GM23248 (cell line): ENCODE measurements at regions not wholly inside any gene's neighbourhood (a gene's known extent, or its start where the extent isn't known, plus 50 kb on each side); places are given as distances from the start of the nearest gene placed in this dataset.

ENCODE experiments used
- EZH2 ChIP-seq: fragments of 200-600 bp; sonication (generic); IDR thresholded peaks from 2 replicates; pipeline ENCODE4 v1.6.1; 2018; ENCODE audit warnings: antibody characterized with exemption, mild to moderate bottlenecking; ENCODE audit not compliant: insufficient read depth, poor library complexity, severe bottlenecking
- EZH2phosphoT487 ChIP-seq: fragments of 200-600 bp; sonication (generic); IDR thresholded peaks from 2 replicates; pipeline ENCODE4 v1.6.1; 2018; ENCODE audit warnings: antibody characterized with exemption, moderate library complexity, mild to moderate bottlenecking, low read depth; ENCODE audit not compliant: insufficient read depth

DNA sequence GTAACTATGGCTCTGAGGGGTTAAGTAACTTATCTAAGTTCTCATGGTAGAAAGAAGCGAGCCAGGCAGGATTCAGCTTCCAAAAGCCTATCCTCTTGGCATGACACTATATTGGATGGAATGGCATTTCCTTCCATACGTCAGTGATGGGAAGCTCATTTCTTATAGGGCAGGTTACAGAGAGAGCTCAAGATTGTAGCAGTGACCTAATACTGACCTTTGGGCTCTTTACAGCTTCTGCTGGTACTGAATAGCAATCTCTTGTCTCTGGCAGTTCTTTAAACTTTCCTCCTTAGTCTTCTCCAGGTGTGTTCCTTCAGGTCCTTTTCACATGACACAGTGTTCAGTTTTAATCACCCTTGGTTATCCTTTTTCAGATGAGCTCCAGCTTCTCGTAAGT, 133.0 kb downstream of the HRH4 start:
- TF ChIP-seq EZH2 (no peak), EZH2phosphoT487 (no peak)
